ENCODE measurements at regions not wholly inside any gene's neighbourhood (a gene's known extent, or its start where the extent isn't known, plus 50 kb on each side); places are given as distances from the start of the nearest gene placed in this dataset.

GRCh38 chr14:87323191-87323590 lies 669.8 kb downstream of the GALC start:
- Histone ChIP-seq H3K79me2 (replicated peaks; ENCODE audit: insufficient read depth) (no peaks in the 10 kb centered on the region), H3F3A (replicated peaks; ENCODE audit: low read depth) (no peaks in the 10 kb centered on the region), H3K4me3 (no peak overlapping the region), H3K9me2 (ENCODE audit: insufficient read depth) (peaks cover 14% of the 10 kb centered on the region), H3K36me3 (ENCODE audit: insufficient read depth) (no peaks in the 10 kb centered on the region), H3K4me1 (ENCODE audit: insufficient read depth) (no peaks in the 10 kb centered on the region), H3K27me3 (ENCODE audit: insufficient read depth) (no peaks in the 10 kb centered on the region), H2AFZ (no peak overlapping the region), H4K20me1 (replicated peaks; ENCODE audit: insufficient read depth) (no peaks in the 10 kb centered on the region), H3K27ac (ENCODE audit: low read depth) (no peak overlapping the region), H3K4me2 (no peak overlapping the region)
- ATAC-seq (no peak), DNase-seq (ENCODE audit: low spot score) (no peak)
- no peak overlapping the region for H3K27ac Mint-ChIP-seq
- TF ChIP-seq EZH2 (IDR thresholded peaks at IDR 0.05; ENCODE audit: low read depth, unreplicated experiment) (no peak), ZNF331 (CRISPR knock-in tag; IDR thresholded peaks at IDR 0.05; ENCODE audit: low read depth) (no peak)
- no peaks in the 10 kb centered on the region for H3K36me3 Mint-ChIP-seq (ENCODE audit: low read depth)
- peaks cover 2% of the 10 kb centered on the region for H3K27me3 Mint-ChIP-seq (ENCODE audit: insufficient read depth, low read depth, poor library complexity)
- no peak overlapping the region for H3K4me3 Mint-ChIP-seq
- H3K9me3 Mint-ChIP-seq = no peaks in the 10 kb centered on the region
- no peaks in the 10 kb centered on the region for H3K4me1 Mint-ChIP-seq

GRCh38 chr14:87321548-87321947 lies 671.4 kb downstream of the GALC start:
- Mint-ChIP-seq H3K4me3 (no peak overlapping the region), H3K36me3 (ENCODE audit: low read depth) (no peaks in the 10 kb centered on the region), H3K27ac (no peak overlapping the region), H3K9me3 (no peaks in the 10 kb centered on the region), H3K4me1 (no peaks in the 10 kb centered on the region), H3K27me3 (ENCODE audit: insufficient read depth, low read depth, poor library complexity) (peaks cover 2% of the 10 kb centered on the region)
- H2AFZ ChIP-seq = no peak overlapping the region
- DNase-seq (ENCODE audit: low spot score) = no peak
- no peak overlapping the region for H3K4me2 ChIP-seq
- ATAC-seq = no peak
- TF ChIP-seq ETS1 (IDR thresholded peaks at IDR 0.05) (no peak), EZH2 (IDR thresholded peaks at IDR 0.05; ENCODE audit: low read depth, unreplicated experiment) (no peak), CREB1 (CRISPR knock-in tag; IDR thresholded peaks at IDR 0.05; ENCODE audit: low read depth) (no peak), POLR2AphosphoS5 (IDR thresholded peaks at IDR 0.05; ENCODE audit: low read depth) (no peak)
- H3K27me3 ChIP-seq (ENCODE audit: insufficient read depth) = no peaks in the 10 kb centered on the region
- H4K20me1 ChIP-seq (replicated peaks; ENCODE audit: insufficient read depth) = no peaks in the 10 kb centered on the region
- H3K27ac ChIP-seq (ENCODE audit: low read depth) = no peak overlapping the region
- H3K79me2 ChIP-seq (replicated peaks; ENCODE audit: insufficient read depth) = no peaks in the 10 kb centered on the region
- no peaks in the 10 kb centered on the region for H3K4me1 ChIP-seq (ENCODE audit: insufficient read depth)
- H3K9me2 ChIP-seq (ENCODE audit: insufficient read depth) = peaks cover 14% of the 10 kb centered on the region
- no peaks in the 10 kb centered on the region for H3K36me3 ChIP-seq (ENCODE audit: insufficient read depth)
- no peaks in the 10 kb centered on the region for H3F3A ChIP-seq (replicated peaks; ENCODE audit: low read depth)
- no peak overlapping the region for H3K4me3 ChIP-seq

GRCh38 chr14:87312894-87313205 lies 680.1 kb downstream of the GALC start:
- Histone ChIP-seq H3K27ac (ENCODE audit: low read depth) (no peak overlapping the region), H3K4me1 (ENCODE audit: insufficient read depth) (no peaks in the 10 kb centered on the region), H4K20me1 (replicated peaks; ENCODE audit: insufficient read depth) (no peaks in the 10 kb centered on the region), H3K36me3 (ENCODE audit: insufficient read depth) (no peaks in the 10 kb centered on the region), H2AFZ (no peak overlapping the region), H3K27me3 (ENCODE audit: insufficient read depth) (no peaks in the 10 kb centered on the region), H3K4me3 (no peak overlapping the region), H3K79me2 (replicated peaks; ENCODE audit: insufficient read depth) (no peaks in the 10 kb centered on the region), H3K4me2 (no peak overlapping the region), H3K9me2 (ENCODE audit: insufficient read depth) (0 out of 2 replicates have a peak, but pooled peaks cover 9% of the 10 kb centered on the region), H3F3A (replicated peaks; ENCODE audit: low read depth) (no peaks in the 10 kb centered on the region)
- Mint-ChIP-seq H3K36me3 (ENCODE audit: low read depth) (no peaks in the 10 kb centered on the region), H3K9me3 (no peaks in the 10 kb centered on the region), H3K27me3 (ENCODE audit: insufficient read depth, low read depth, poor library complexity) (no peaks in the 10 kb centered on the region), H3K27ac (no peak overlapping the region), H3K4me3 (no peak overlapping the region), H3K4me1 (no peaks in the 10 kb centered on the region)
- no peak for DNase-seq (ENCODE audit: low spot score)
- no peak for ATAC-seq
- TF ChIP-seq STAT1 (IDR thresholded peaks at IDR 0.05; ENCODE audit: unreplicated experiment) (no peak), ZNF331 (CRISPR knock-in tag; IDR thresholded peaks at IDR 0.05; ENCODE audit: low read depth) (no peak), NANOG (IDR thresholded peaks at IDR 0.05; ENCODE audit: borderline replicate concordance) (no peak), EZH2phosphoT487 (IDR thresholded peaks at IDR 0.05; ENCODE audit: unreplicated experiment) (no peak), EZH2 (IDR thresholded peaks at IDR 0.05; ENCODE audit: low read depth, unreplicated experiment) (no peak)
- TF ChIP-seq, protein P1, sequence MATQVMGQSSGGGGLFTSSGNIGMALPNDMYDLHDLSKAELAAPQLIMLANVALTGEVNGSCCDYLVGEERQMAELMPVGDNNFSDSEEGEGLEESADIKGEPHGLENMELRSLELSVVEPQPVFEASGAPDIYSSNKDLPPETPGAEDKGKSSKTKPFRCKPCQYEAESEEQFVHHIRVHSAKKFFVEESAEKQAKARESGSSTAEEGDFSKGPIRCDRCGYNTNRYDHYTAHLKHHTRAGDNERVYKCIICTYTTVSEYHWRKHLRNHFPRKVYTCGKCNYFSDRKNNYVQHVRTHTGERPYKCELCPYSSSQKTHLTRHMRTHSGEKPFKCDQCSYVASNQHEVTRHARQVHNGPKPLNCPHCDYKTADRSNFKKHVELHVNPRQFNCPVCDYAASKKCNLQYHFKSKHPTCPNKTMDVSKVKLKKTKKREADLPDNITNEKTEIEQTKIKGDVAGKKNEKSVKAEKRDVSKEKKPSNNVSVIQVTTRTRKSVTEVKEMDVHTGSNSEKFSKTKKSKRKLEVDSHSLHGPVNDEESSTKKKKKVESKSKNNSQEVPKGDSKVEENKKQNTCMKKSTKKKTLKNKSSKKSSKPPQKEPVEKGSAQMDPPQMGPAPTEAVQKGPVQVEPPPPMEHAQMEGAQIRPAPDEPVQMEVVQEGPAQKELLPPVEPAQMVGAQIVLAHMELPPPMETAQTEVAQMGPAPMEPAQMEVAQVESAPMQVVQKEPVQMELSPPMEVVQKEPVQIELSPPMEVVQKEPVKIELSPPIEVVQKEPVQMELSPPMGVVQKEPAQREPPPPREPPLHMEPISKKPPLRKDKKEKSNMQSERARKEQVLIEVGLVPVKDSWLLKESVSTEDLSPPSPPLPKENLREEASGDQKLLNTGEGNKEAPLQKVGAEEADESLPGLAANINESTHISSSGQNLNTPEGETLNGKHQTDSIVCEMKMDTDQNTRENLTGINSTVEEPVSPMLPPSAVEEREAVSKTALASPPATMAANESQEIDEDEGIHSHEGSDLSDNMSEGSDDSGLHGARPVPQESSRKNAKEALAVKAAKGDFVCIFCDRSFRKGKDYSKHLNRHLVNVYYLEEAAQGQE (IDR thresholded peaks at IDR 0.05; ENCODE audit: unreplicated experiment) = no peak

Data from GM23338 (cell line).